Caco-2 (cell line): ENCODE measurements at regions not wholly inside any gene's neighbourhood (a gene's known extent, or its start where the extent isn't known, plus 50 kb on each side); places are given as distances from the start of the nearest gene placed in this dataset.

Experiments used
- BruUV-seq: library from RNA; stranded (reverse); fragments of 400-500 nt; replicated peaks from 2 replicates; lab custom pipeline; 2021; lab: Mats Ljungman, UMichigan
- CTCF ChIA-PET: fragments of 300-600 bp; sonication (Branson Sonifier 250); formaldehyde crosslinking; loops from one replicate; lab custom pipeline; 2022; ENCODE audit warnings: antibody characterized with exemption; lab: Charles Lee
- POLR2A ChIA-PET: fragments of 300-600 bp; sonication (Branson Sonifier 250); formaldehyde crosslinking; loops from one replicate; lab custom pipeline; 2022; ENCODE audit warnings: antibody characterized with exemption; lab: Charles Lee
- DNase-seq, 2 experiments: peaks; one replicate each; pipeline versions ENCODE4 v3.0.0 to v3.0.0-alpha.2; 2020 to 2022
- H3K27me3 ChIP-seq: replicated peaks from 2 replicates; pipeline ENCODE4 v1.6.0; 2011; ENCODE audit warnings: low read length; ENCODE audit not compliant: control insufficient read depth, insufficient read depth
- H3K36me3 ChIP-seq: 2 replicates; pipeline ENCODE4 v1.5.1; 2011; ENCODE audit warnings: low read length; ENCODE audit not compliant: control insufficient read depth, insufficient read depth
- H3K4me1 ChIP-seq: fragments of 250-450 bp; sonication (Bioruptor Pico); 2 replicates; pipeline ENCODE4 v1.5.1; 2020; ENCODE audit warnings: mild to moderate bottlenecking
- H3K4me3 ChIP-seq: 2 replicates; pipeline ENCODE4 v1.5.1; 2011; ENCODE audit warnings: low read depth, mild to moderate bottlenecking, control low read depth, low read length
- H3K9me3 ChIP-seq: fragments of 250-450 bp; sonication (Bioruptor Pico); 2 replicates; pipeline ENCODE4 v1.5.1; 2020; ENCODE audit warnings: mild to moderate bottlenecking, moderate library complexity
- H3K27ac Mint-ChIP-seq: one replicate; pipeline ENCODE4 v1.8.0; 2022; ENCODE audit warnings: mixed read lengths; ENCODE audit not compliant: unreplicated experiment
- H3K27me3 Mint-ChIP-seq: one replicate; pipeline ENCODE4 v1.8.0; 2022; ENCODE audit warnings: mixed read lengths; ENCODE audit not compliant: insufficient read depth, unreplicated experiment
- H3K36me3 Mint-ChIP-seq: one replicate; pipeline ENCODE4 v1.8.0; 2022; ENCODE audit warnings: mild to moderate bottlenecking, mixed read lengths; ENCODE audit not compliant: insufficient read depth, unreplicated experiment
- H3K4me1 Mint-ChIP-seq: one replicate; pipeline ENCODE4 v1.8.0; 2022; ENCODE audit warnings: low read depth, mixed read lengths; ENCODE audit not compliant: unreplicated experiment
- H3K4me3 Mint-ChIP-seq: one replicate; pipeline ENCODE4 v1.8.0; 2022; ENCODE audit warnings: mild to moderate bottlenecking, moderate library complexity, mixed read lengths; ENCODE audit not compliant: unreplicated experiment
- H3K9me3 Mint-ChIP-seq: one replicate; pipeline ENCODE4 v1.8.0; 2022; ENCODE audit warnings: mixed read lengths; ENCODE audit not compliant: unreplicated experiment
- intact Hi-C: fragments of 100-400 bp; cut with micrococcal nuclease; formaldehyde crosslinking; loops from one replicate; pipeline ENCODE4 v1.10.0; 2022; ENCODE audit not compliant: unreplicated experiment
- TF ChIP-seq, protein P1 (sequence below), 2 experiments: fragments of 200-600 bp in 1 of 2; IDR thresholded peaks; 1 replicate in 1 of 2; 2 replicates in 1 of 2; pipeline versions ENCODE4 v1.5.1 to v1.8.0; 2011 to 2022; ENCODE audit warnings: antibody characterized with exemption in 1 of 2, control low read depth in 1 of 2, inconsistent platforms in 1 of 2, low read depth in 1 of 2, low read length in 1 of 2, mild to moderate bottlenecking in 1 of 2, moderate library complexity in 1 of 2; ENCODE audit not compliant: insufficient read depth in 1 of 2, severe bottlenecking in 1 of 2, unreplicated experiment in 1 of 2

DNA sequence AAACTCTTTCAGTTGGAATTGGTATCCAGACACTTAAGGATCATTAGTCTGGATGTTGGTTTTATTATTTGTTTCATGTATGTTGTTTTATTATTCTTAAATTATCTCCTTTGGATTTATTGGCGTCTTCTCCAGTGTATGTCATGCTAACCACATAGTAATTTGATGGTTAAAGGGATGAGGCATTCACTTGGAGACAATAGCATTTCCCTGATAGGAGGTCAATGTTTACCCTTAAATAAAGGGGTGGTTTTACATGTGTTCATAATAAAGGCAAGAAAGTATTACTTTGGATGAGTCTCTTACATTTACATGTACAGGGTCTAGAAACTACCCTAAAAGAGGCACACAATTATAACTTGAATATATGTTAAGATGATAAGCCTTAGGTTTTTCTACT lies 51.2 kb upstream of the RNF144B start:
- ChIA-PET CTCF (no interaction called here), POLR2A (no interaction called here)
- no peaks in the 10 kb centered on the region for H3K36me3 Mint-ChIP-seq
- H3K4me3 Mint-ChIP-seq: no peak overlapping the region
- Histone ChIP-seq H3K4me3 (no peak overlapping the region), H3K9me3 (no peaks in the 10 kb centered on the region), H3K4me1 (no peaks in the 10 kb centered on the region), H3K27me3 (no peaks in the 10 kb centered on the region), H3K36me3 (no peaks in the 10 kb centered on the region)
- TF ChIP-seq, protein P1, sequence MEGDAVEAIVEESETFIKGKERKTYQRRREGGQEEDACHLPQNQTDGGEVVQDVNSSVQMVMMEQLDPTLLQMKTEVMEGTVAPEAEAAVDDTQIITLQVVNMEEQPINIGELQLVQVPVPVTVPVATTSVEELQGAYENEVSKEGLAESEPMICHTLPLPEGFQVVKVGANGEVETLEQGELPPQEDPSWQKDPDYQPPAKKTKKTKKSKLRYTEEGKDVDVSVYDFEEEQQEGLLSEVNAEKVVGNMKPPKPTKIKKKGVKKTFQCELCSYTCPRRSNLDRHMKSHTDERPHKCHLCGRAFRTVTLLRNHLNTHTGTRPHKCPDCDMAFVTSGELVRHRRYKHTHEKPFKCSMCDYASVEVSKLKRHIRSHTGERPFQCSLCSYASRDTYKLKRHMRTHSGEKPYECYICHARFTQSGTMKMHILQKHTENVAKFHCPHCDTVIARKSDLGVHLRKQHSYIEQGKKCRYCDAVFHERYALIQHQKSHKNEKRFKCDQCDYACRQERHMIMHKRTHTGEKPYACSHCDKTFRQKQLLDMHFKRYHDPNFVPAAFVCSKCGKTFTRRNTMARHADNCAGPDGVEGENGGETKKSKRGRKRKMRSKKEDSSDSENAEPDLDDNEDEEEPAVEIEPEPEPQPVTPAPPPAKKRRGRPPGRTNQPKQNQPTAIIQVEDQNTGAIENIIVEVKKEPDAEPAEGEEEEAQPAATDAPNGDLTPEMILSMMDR (IDR thresholded peaks at IDR 0.05; ENCODE audit: insufficient read depth in 1 of 2, low read depth in 1 of 2, low read length in 1 of 2, severe bottlenecking in 1 of 2, unreplicated experiment in 1 of 2): no peak
- H3K27me3 Mint-ChIP-seq: peaks cover 3% of the 10 kb centered on the region
- no peak for DNase-seq
- H3K9me3 Mint-ChIP-seq: no peaks in the 10 kb centered on the region
- H3K4me1 Mint-ChIP-seq: no peaks in the 10 kb centered on the region
- no TSS peak for BruUV-seq
- intact Hi-C loops: no loop called here
- no peak overlapping the region for H3K27ac Mint-ChIP-seq

DNA sequence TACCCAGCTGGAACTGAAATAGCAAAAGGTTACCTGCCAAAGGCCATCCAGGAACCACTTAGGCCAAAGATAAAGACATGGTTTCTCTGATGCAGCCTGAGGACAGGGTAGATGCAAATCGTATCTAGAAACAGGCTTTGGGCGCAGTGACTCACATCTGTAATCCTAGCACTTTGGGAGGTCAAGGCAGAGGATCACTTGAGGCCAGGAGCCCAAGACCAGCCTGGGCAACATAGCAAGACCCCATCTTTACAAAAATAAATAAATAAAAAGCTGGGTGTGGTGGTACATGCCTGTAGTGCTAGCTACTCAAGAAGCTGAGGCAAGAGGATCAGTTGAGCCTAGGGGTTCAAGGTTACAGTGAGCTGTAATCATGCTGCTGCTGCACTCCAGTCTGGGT lies 52.9 kb upstream of the RNF144B start:
- no peaks in the 10 kb centered on the region for H3K4me1 Mint-ChIP-seq
- Histone ChIP-seq H3K4me1 (no peaks in the 10 kb centered on the region), H3K9me3 (no peaks in the 10 kb centered on the region), H3K36me3 (no peaks in the 10 kb centered on the region), H3K4me3 (no peak overlapping the region), H3K27me3 (no peaks in the 10 kb centered on the region)
- CTCF ChIA-PET: no interaction called here
- TF ChIP-seq, protein P1 (IDR thresholded peaks at IDR 0.05; ENCODE audit: insufficient read depth in 1 of 2, low read depth in 1 of 2, low read length in 1 of 2, severe bottlenecking in 1 of 2, unreplicated experiment in 1 of 2): no peak
- no peak overlapping the region for H3K4me3 Mint-ChIP-seq
- peaks cover 8% of the 10 kb centered on the region for H3K27me3 Mint-ChIP-seq
- POLR2A ChIA-PET: no interaction called here
- no TSS peak for BruUV-seq
- no peaks in the 10 kb centered on the region for H3K9me3 Mint-ChIP-seq
- no peaks in the 10 kb centered on the region for H3K36me3 Mint-ChIP-seq
- no peak overlapping the region for H3K27ac Mint-ChIP-seq
- intact Hi-C loops: no loop called here
- no peak for DNase-seq

DNA sequence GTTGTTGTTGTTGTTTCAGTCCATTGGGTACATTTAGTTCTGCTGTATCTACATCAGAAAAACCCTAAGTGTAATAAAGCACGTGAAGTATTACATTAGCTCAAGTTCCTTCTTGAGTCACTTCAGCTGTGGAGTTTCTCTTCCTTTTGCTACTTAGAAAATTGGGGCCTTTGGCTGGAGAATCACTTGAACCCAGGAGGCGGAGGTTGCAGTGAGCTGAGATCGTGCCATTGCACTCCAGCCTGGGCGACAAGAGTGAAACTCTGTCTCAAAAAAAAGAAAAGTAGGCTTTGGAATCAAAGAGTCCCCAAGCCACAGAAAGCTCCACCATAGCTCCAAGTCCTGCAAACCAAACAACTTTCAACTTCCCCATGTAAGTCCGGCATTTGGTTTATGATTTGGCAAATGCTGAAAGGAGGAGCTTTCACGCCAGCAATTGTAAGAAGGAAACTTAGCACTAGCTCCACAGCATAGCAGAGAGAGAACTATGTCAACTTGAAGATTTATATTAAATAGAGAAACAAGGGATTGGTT lies 56.5 kb upstream of the RNF144B start:
- Histone ChIP-seq H3K36me3 (no peaks in the 10 kb centered on the region), H3K4me3 (no peak overlapping the region), H3K9me3 (no peaks in the 10 kb centered on the region), H3K27me3 (no peaks in the 10 kb centered on the region), H3K4me1 (no peaks in the 10 kb centered on the region)
- TF ChIP-seq, protein P1 (IDR thresholded peaks at IDR 0.05; ENCODE audit: insufficient read depth in 1 of 2, low read depth in 1 of 2, low read length in 1 of 2, severe bottlenecking in 1 of 2, unreplicated experiment in 1 of 2): no peak
- intact Hi-C loops: no loop called here
- no peak for DNase-seq
- CTCF ChIA-PET: no interaction called here
- Mint-ChIP-seq H3K27ac (no peak overlapping the region), H3K27me3 (peaks cover 12% of the 10 kb centered on the region), H3K36me3 (no peaks in the 10 kb centered on the region), H3K4me1 (no peaks in the 10 kb centered on the region), H3K9me3 (no peaks in the 10 kb centered on the region), H3K4me3 (no peak overlapping the region)
- POLR2A ChIA-PET: no interaction called here
- no TSS peak for BruUV-seq
